Lung (tissue), 10 donors: ENCODE measurements at regions not wholly inside any gene's neighbourhood (a gene's known extent, or its start where the extent isn't known, plus 50 kb on each side); places are given as distances from the start of the nearest gene placed in this dataset. TPM values are rescaled to one million over a fixed set of nuclear protein-coding genes. Genes with fewer than 3 reads are reported as not detected.
"Not testable (repeated sequence)": the region's sequence is repeated elsewhere in the genome, so short reads cannot be mapped to it uniquely, and the experiment has no call there.

ENCODE experiments used
- ATAC-seq: fragments of 200-7000 bp; cut with Tn5 transposase; one replicate; pipeline ENCODE4 v1.9.1; 2020; ENCODE audit warnings: moderate number of reproducible peaks; ENCODE audit not compliant: insufficient read depth, low FRiP score
- DNase-seq, 3 donors: peaks; one replicate each; pipeline ENCODE4 v3.0.0-alpha.2; 2013 to 2017
- H3K27ac ChIP-seq, 2 donors: one replicate each; pipeline ENCODE4 v1.5.1; 2013; ENCODE audit warnings: mild to moderate bottlenecking in 2 of 2, moderate library complexity in 2 of 2, control low read depth in 1 of 2, inconsistent platforms in 1 of 2, low read depth in 1 of 2, low read length in 1 of 2
- H3K27me3 ChIP-seq, 3 donors: one replicate each; pipeline ENCODE4 v1.5.1; 2013; ENCODE audit warnings: low read length in 2 of 3; ENCODE audit not compliant: control insufficient read depth in 3 of 3, insufficient read depth in 3 of 3
- H3K36me3 ChIP-seq, 4 donors: one replicate each; pipeline ENCODE4 v1.5.1; 2013; ENCODE audit warnings: low read length in 4 of 4, mild to moderate bottlenecking in 1 of 4, moderate library complexity in 1 of 4; ENCODE audit not compliant: control insufficient read depth in 4 of 4, insufficient read depth in 4 of 4
- H3K4me1 ChIP-seq, 5 donors: one replicate each; pipeline ENCODE4 v1.5.1; 2013; ENCODE audit warnings: low read length in 5 of 5, mild to moderate bottlenecking in 2 of 5, moderate library complexity in 1 of 5; ENCODE audit not compliant: control insufficient read depth in 5 of 5, insufficient read depth in 5 of 5
- H3K4me3 ChIP-seq: one replicate; pipeline ENCODE4 v1.5.1; 2013; ENCODE audit warnings: mild to moderate bottlenecking, control low read depth, moderate library complexity
- H3K9ac ChIP-seq, 2 donors: one replicate each; pipeline ENCODE4 v1.5.1; 2013; ENCODE audit warnings: low read length in 2 of 2, control low read depth in 1 of 2; ENCODE audit not compliant: insufficient read depth in 1 of 2
- H3K9me3 ChIP-seq, 4 donors: one replicate each; pipeline ENCODE4 v1.5.1; 2013; ENCODE audit warnings: low read length in 3 of 4, mild to moderate bottlenecking in 1 of 4, moderate library complexity in 1 of 4; ENCODE audit not compliant: control insufficient read depth in 4 of 4, insufficient read depth in 3 of 4
- WGBS, 2 donors: extraction: QIAGEN DNeasy Blood & Tissue Kit; methylation state at CpG; one replicate each; pipeline ENCODE4 v1.1.7; 2013; 5-methylcytosine and 5-hydroxymethylcytosine counted together
- small RNA-seq: library from RNA; depleted of rRNA; stranded (forward); fragments of <200 nt; gene quantifications from one replicate; pipeline ENCODE3, GENCODE V24; 2014; ENCODE audit warnings: low replicate concordance
- donor health status: Bipolar disorder and iron deficiency.
- donor health status: healthy.
- donor health status: DM: yes; HTN: yes; CAD: no.

DNA sequence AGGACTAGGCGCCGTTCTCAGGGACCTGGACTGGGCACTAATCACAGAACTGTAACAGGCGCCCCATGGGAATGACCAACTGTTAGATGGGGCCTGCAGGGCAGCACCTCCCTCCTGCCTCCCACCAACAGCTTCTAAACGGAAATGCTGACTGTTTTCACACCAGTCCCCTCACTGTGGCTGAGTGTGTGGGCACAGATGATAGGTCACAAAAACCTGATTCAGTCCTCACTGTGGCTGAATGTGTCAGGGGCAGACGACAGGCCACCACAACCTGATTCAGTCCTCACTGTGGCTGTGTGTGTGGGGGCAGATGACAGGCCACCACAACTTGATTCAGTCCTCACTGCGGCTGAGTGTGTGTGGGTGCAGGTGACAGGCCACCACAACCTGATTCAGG is 1499.9 kb upstream of the USP9Y start:
- H3K9ac ChIP-seq, H3K4me1 ChIP-seq, H3K27me3 ChIP-seq, H3K36me3 ChIP-seq, ATAC-seq, H3K9me3 ChIP-seq, DNase-seq, H3K27ac ChIP-seq, H3K4me3 ChIP-seq: not testable (repeated sequence)
- WGBS, 2 donors, result 66 to 73% methylated on average over 2 to 6 of the region's 6 CpGs

DNA sequence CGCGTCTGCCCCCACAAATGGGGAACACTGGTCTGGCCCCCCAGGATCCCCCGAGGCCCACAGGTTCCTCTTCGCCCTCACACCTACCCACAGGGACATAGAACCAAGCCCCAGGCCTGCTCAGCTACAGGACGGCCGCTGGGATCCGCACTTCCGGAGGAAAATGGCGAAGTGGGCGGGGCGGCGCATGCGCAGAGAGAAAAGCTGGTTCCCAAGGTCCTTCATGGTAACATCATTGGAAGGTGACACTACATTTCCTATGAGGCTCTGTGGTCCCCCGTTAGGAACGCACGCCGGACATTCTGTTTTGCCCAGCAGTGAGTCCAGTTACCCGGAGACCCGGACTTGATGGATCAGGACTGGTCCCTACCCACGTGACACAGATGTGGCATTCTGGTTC is 1486.2 kb upstream of the USP9Y start:
- H3K9ac ChIP-seq, H3K9me3 ChIP-seq, ATAC-seq, H3K4me1 ChIP-seq, H3K36me3 ChIP-seq, H3K27me3 ChIP-seq, H3K4me3 ChIP-seq, H3K27ac ChIP-seq: not testable (repeated sequence)
- peak in 1 of 3 donors; percentile 0 for DNase-seq
- 24 to 52% methylated on average over 9 to 15 of the region's 20 CpGs for whole genome bisulfite sequencing, 2 donors

Small RNA genes lying in the stretch of these regions (small RNA-seq; reads per million reads assigned to genes)
- gene AC134878.1 (not detected), gene AC140113.1 (not detected), gene AC140113.2 (not detected), gene AC140113.3 (not detected), gene AC140113.4 (not detected), gene ANKRD20A6P (not detected)
